NCI-H146 treated with DMSO at 0.1 percent for 48 hours (cell line): ENCODE measurements at regions not wholly inside any gene's neighbourhood (a gene's known extent, or its start where the extent isn't known, plus 50 kb on each side); places are given as distances from the start of the nearest gene placed in this dataset.
"Not testable (repeated sequence)": the region's sequence is repeated elsewhere in the genome, so short reads cannot be mapped to it uniquely, and the experiment has no call there.

Experiments
- DNase-seq: peaks from one replicate; lab custom pipeline; 2025; ENCODE audit not compliant: unreplicated experiment; lab: John Stamatoyannopoulos, UW

DNA sequence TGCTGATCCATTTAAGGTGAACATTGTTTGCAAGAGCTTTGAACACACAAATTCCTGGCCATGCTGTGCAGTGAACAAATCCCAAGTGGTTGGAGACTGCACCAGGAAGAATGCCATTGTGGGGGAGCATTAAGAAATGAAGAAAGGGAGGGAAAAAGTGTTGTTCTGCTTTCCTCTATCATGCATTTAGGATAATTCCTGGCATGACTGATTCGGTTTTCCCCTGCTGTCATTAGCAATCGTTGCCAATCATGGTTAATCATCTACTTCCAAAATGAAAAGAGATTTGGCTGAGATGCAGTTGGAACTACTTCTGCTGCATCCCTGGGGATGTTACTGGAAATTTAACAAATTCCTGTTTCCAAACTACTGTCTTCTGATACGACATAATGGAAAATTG is 73.7 kb upstream of the ZPLD1 start:
- no peak for DNase-seq

DNA sequence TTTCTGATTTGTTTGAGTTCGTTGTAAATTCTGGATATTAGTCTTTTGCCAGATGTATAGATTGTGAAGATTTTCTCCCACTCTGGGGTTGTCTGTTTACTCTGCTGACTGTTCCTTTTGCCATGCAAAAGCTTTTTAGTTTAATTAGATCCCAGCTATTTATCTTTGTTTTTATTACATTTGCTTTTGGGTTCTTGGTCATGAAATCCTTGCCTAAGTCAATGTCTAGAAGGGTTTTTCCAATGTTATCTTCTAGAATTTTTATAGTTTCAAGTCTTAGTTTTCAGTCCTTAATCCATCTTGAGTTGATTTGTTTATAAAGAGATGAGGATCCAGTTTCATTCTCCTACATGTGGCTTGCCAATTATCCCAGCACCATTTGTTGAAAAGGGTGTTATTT is 68.7 kb upstream of the ZPLD1 start:
- DNase-seq = not testable (repeated sequence)

DNA sequence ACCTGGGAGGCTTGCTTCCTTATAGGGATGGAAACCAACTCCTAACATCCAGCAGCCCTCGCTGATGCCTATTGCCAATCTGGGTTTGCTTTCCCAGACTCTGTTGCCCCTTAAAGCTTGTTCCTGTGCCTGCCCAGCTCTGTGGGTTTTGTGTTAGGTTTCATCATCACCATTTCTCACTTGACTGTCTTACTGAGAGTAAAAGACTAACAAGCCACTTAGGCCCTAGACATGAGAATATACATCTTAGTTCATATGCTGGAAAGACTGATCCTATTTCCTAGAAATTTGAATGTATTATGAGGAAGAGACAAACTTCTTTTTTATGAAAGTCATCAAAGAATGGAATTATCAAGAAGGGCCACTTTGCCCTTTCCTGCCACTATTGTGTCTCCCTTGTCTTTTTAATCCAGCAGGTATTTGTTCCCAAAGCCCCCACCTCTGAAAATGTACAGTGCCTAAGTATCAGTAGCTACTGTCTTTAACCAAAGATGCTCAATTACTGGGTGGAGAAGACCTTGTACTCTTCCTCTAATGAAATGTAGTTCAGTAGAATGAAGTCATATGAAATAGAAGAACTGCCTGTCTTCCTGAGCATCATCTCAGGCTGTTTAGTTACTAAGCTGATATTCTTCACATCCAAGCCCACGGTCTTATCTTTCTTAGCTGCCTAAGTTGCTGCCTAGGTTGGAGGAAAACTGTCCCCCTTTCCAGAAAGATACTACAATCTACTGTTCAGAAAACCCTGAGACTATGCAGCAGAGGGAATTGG is 59.8 kb upstream of the ZPLD1 start:
- no peak for DNase-seq

DNA sequence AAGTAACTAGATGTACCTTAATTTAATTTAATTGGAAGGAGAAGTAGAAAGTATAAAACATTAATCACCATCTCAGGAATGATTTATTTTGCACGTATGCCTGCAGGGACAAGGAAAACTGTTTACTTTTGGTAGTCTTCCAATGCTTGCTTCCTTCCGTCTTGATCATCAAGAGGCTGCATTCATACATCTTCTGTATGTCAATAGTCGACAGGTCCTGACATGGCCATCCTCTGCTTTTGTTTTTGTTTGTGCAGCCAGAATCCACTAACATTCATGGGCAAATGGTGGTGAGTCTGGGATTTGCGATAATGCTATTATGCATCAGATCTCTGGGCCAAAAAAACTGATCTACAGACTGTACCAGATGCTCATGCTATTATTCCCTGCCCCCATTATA is 56.6 kb upstream of the ZPLD1 start:
- no peak for DNase-seq

DNA sequence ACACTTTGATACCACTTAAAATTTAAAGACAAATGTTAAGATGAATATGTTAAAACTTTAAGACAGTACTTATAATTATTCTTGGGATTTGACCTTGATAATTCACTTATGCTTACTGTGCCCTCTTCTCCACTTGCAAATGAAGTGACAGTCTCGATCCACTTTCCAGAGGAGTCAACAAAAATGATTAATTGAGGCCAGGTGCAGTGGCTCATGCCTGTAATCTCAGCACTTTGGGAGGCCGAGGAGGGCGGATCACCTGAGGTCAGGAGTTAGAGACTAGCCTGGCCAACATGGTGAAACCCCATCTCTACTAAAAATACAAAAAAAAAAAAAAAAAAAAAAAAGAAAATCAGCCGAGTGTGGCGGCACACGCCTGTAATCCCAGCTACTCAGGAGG is 52.6 kb upstream of the ZPLD1 start:
- not testable (repeated sequence) for DNase-seq
